Ishikawa (cell line): ENCODE measurements at regions not wholly inside any gene's neighbourhood (a gene's known extent, or its start where the extent isn't known, plus 50 kb on each side); places are given as distances from the start of the nearest gene placed in this dataset.

Experiments used
- CEBPB ChIP-seq: IDR thresholded peaks from 2 replicates; pipeline ENCODE4 v1.6.1; 2012
- CREB1 ChIP-seq: IDR thresholded peaks from 2 replicates; pipeline ENCODE4 v1.6.1; 2012; ENCODE audit warnings: low read depth
- EGR1 ChIP-seq: IDR thresholded peaks from 2 replicates; pipeline ENCODE4 v1.6.1; 2012
- EP300 ChIP-seq: IDR thresholded peaks from 2 replicates; pipeline ENCODE4 v1.6.1; 2012; ENCODE audit warnings: borderline replicate concordance
- FOXM1 ChIP-seq: IDR thresholded peaks from 2 replicates; pipeline ENCODE4 v1.6.1; 2012; ENCODE audit warnings: low read depth, borderline replicate concordance
- NFIC ChIP-seq: IDR thresholded peaks from 2 replicates; pipeline ENCODE4 v1.6.1; 2012
- RAD21 ChIP-seq: IDR thresholded peaks from 2 replicates; pipeline ENCODE4 v1.6.1; 2012; ENCODE audit warnings: low read depth
- TAF1 ChIP-seq: IDR thresholded peaks from 2 replicates; pipeline ENCODE4 v1.6.1; 2012; ENCODE audit warnings: low read depth, mild to moderate bottlenecking
- TCF12 ChIP-seq: IDR thresholded peaks from 2 replicates; pipeline ENCODE4 v1.6.1; 2012; ENCODE audit warnings: low read depth
- TEAD4 ChIP-seq: IDR thresholded peaks from 2 replicates; pipeline ENCODE4 v1.6.1; 2012
- YY1 ChIP-seq: IDR thresholded peaks from 2 replicates; pipeline ENCODE4 v1.6.1; 2012; ENCODE audit warnings: low read depth
- ZBTB7A ChIP-seq: IDR thresholded peaks from 2 replicates; pipeline ENCODE4 v1.6.1; 2012; ENCODE audit warnings: low read depth
- TF ChIP-seq, protein P1 (sequence below): IDR thresholded peaks from 2 replicates; pipeline ENCODE4 v1.6.1; 2012; ENCODE audit warnings: low read depth, mild to moderate bottlenecking
- TF ChIP-seq, protein P2 (sequence below): IDR thresholded peaks from 2 replicates; pipeline ENCODE4 v1.6.1; 2012
- TF ChIP-seq, protein P3 (sequence below): IDR thresholded peaks from 2 replicates; pipeline ENCODE4 v1.6.1; 2012

DNA sequence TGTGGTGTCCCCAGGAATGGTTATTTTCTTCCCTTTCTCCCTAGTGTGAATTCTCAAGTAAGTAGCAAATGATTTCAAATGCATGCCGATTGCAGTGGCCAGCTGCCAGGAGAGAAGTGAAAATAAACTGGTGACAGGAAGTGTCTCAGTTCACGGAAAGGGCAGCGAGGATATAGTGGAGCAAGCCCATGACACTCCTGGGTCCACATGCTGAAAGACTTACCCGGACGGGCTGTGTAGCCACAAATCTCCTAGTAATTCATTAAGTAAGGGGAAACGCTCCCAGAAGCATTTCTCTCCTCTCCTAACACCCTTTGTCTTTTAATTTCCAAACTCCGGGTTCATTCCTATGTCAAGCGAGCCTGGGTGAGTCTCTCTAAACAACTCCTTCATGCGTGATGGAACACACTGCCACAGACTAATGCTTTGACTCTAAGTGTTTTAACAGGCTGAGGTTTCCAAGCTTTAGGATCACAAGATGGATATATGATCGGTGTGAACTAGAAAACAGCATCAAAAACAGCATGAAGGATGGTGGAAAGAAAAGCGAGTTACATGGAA lies 125.6 kb downstream of the CYP26A1 start:
- no peak for TF ChIP-seq TCF12
- TF ChIP-seq CREB1: no peak
- TF ChIP-seq EP300: no peak
- no peak for TF ChIP-seq TAF1
- TF ChIP-seq ZBTB7A: no peak
- no peak for TF ChIP-seq RAD21
- TF ChIP-seq, protein P1, sequence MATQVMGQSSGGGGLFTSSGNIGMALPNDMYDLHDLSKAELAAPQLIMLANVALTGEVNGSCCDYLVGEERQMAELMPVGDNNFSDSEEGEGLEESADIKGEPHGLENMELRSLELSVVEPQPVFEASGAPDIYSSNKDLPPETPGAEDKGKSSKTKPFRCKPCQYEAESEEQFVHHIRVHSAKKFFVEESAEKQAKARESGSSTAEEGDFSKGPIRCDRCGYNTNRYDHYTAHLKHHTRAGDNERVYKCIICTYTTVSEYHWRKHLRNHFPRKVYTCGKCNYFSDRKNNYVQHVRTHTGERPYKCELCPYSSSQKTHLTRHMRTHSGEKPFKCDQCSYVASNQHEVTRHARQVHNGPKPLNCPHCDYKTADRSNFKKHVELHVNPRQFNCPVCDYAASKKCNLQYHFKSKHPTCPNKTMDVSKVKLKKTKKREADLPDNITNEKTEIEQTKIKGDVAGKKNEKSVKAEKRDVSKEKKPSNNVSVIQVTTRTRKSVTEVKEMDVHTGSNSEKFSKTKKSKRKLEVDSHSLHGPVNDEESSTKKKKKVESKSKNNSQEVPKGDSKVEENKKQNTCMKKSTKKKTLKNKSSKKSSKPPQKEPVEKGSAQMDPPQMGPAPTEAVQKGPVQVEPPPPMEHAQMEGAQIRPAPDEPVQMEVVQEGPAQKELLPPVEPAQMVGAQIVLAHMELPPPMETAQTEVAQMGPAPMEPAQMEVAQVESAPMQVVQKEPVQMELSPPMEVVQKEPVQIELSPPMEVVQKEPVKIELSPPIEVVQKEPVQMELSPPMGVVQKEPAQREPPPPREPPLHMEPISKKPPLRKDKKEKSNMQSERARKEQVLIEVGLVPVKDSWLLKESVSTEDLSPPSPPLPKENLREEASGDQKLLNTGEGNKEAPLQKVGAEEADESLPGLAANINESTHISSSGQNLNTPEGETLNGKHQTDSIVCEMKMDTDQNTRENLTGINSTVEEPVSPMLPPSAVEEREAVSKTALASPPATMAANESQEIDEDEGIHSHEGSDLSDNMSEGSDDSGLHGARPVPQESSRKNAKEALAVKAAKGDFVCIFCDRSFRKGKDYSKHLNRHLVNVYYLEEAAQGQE: no peak
- TF ChIP-seq EGR1: no peak
- no peak for TF ChIP-seq FOXM1
- TF ChIP-seq CEBPB: no peak
- TF ChIP-seq, protein P2, sequence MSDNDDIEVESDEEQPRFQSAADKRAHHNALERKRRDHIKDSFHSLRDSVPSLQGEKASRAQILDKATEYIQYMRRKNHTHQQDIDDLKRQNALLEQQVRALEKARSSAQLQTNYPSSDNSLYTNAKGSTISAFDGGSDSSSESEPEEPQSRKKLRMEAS: no peak
- TF ChIP-seq NFIC: no peak
- TF ChIP-seq, protein P3, sequence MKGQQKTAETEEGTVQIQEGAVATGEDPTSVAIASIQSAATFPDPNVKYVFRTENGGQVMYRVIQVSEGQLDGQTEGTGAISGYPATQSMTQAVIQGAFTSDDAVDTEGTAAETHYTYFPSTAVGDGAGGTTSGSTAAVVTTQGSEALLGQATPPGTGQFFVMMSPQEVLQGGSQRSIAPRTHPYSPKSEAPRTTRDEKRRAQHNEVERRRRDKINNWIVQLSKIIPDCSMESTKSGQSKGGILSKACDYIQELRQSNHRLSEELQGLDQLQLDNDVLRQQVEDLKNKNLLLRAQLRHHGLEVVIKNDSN: no peak
- TF ChIP-seq TEAD4: no peak
- TF ChIP-seq YY1: no peak

DNA sequence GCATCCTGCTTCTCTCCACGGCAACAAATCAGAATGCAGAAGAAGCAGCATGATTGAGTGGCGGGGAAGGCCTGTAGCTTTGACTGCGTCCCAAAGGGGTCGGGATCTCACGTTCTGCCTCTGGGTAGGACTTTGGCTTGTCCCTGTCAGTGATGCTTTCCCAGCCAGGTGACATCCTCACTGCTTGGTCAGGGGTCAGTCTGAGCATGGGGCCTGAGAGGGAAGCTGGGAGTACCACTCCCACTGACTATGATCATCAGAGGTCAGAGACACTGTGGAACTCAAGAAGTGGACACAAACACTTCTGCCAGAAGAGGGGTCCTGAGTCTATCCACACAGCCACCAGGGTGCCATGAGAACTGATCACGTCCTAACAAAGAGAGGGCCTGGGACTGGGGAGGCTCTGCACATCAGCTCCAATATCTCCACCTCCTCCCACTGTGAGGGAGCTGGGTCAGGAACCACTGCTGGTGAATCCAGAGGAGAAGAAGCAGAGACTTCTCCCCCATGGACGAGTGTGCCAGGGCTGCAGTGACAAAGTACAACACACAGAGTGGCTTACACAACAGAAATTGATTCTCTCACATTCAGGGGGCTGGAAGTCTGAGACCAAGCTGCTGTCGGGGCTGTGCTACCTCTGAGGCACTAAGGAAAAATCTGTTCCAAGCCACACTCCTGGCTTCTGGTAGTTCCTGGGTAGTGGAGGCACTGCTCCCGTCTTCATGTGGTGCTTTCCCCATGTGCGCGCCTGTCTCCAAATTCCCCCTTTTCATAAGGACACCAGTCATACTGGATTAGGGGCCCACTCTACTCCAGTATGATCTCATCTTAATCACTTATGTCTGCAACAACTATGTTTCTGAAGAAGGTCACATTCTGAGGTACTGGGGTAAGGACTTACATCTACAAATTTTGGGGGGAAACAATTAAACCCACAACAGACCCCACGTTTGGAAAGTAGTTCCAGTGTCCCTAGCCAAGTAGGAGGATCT lies 131.1 kb downstream of the CYP26A1 start:
- TF ChIP-seq RAD21: no peak
- TF ChIP-seq FOXM1: no peak
- TF ChIP-seq, protein P3: no peak
- TF ChIP-seq NFIC: no peak
- no peak for TF ChIP-seq EGR1
- no peak for TF ChIP-seq TAF1
- TF ChIP-seq, protein P2: no peak
- TF ChIP-seq YY1: no peak
- TF ChIP-seq TCF12: no peak
- TF ChIP-seq, protein P1: no peak
- no peak for TF ChIP-seq CREB1
- TF ChIP-seq ZBTB7A: no peak

DNA sequence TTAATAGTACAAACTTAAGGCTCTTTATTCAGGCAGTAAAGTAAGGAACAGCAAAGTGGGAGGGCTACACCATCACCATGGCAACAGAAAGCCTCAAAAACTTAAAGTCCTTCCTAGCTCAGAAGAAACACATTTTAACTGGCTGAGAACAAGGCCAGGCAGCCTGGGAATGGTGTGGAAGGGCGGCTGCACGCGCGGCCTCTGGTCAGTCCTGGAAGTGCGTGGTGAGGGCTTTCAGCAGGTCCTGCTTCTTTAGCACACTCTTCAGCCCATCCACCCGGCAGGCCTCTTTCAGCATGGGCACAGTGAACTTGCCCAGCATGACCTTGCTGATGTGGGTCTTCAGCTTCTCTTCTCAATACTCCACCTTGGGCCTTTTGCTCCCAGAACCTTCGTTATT lies 133.0 kb downstream of the CYP26A1 start:
- no peak for TF ChIP-seq TEAD4
- TF ChIP-seq EP300: no peak
- TF ChIP-seq, protein P2: no peak
- no peak for TF ChIP-seq EGR1
- TF ChIP-seq FOXM1: no peak
- TF ChIP-seq YY1: no peak
- no peak for TF ChIP-seq CEBPB
- TF ChIP-seq ZBTB7A: no peak
- TF ChIP-seq TCF12: no peak
- TF ChIP-seq, protein P3: no peak
- TF ChIP-seq NFIC: no peak

DNA sequence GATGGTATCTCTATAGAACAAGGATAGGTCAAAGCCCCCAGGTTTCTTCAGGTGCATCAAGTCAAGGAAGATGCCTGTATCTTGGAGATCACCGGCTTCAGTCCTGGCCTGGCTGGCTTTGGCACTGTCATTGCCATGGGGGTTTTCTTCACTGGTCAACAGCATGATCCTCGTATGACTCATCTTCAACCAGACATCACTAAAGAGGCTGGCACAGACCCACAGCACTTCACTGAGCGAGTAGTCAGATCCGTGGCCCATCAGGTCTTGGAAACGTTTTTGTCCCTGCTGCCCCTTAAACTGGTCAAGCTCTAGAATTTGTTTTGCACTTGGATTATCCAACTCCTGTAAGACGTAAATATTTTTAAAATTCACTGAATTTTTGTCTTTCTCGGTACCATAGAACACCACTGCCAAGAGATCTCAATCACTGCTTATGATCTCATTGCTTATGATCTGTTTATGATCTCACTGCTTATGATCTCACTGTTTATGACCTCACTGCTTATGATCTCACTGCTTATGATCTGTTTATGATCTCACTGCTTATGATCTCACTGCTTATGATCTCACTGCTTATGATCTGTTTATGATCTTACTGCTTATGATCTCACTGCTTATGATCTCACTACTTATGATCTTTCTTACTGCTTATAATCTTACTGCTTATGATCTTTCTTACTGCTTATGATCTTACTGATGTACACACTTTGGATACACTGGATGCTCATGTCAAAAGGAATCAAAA lies 135.2 kb downstream of the CYP26A1 start:
- no peak for TF ChIP-seq ZBTB7A
- TF ChIP-seq CREB1: peak; percentile 61

DNA sequence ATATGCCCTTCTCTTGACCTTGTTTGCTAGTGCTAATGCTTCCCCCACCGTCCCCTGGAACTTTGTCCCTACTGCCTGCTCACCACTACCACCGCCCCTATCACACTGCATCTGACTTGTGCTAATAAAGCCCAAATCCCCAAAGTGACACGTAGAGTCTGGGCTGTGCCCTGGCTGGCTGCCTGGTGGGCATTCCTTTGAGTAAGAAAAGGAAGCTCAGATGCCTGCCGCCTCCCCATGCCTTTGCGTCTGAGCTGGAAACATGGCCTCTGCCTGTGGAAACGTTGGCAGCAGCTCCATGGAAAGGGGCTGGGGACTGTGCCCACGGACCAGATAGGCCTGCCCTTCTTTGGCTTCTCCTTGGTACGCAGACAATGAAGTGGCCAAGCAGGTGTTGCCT lies 138.3 kb downstream of the CYP26A1 start:
- TF ChIP-seq EGR1: no peak
- TF ChIP-seq CREB1: no peak
- no peak for TF ChIP-seq CEBPB
- no peak for TF ChIP-seq EP300
- TF ChIP-seq TCF12: no peak
- TF ChIP-seq ZBTB7A: no peak
- TF ChIP-seq, protein P2: no peak
- TF ChIP-seq, protein P3: no peak
- TF ChIP-seq, protein P1: no peak
- TF ChIP-seq FOXM1: no peak
- no peak for TF ChIP-seq TEAD4
- TF ChIP-seq NFIC: no peak
- TF ChIP-seq TAF1: no peak
- no peak for TF ChIP-seq RAD21
- no peak for TF ChIP-seq YY1
